ENCODE measurements at regions not wholly inside any gene's neighbourhood (a gene's known extent, or its start where the extent isn't known, plus 50 kb on each side); places are given as distances from the start of the nearest gene placed in this dataset.

DNA sequence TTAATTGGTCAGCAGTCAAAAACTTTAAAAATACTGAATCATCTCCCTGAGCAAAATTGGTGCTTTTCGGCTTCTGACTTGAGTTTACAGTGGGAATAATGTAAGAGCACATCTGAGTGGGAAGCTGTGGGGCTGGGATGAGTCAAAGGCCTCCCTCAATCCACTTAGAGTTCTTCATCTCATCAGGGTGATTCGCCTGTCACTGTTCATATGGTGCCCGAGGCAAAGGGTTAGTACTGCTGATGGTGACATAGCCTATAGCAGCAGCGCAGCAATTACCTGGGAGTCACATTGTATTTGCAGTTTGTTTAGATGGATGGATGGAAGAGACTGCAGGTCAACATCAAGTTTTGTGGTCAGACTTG lies 113.8 kb upstream of the ZNF608 start:
- TF ChIP-seq EP300 (IDR thresholded peaks at IDR 0.05) (no peak), POLR2A (IDR thresholded peaks at IDR 0.05) (no peak), POLR2AphosphoS5 (IDR thresholded peaks at IDR 0.05) (no peak)
- TF ChIP-seq, protein P1, sequence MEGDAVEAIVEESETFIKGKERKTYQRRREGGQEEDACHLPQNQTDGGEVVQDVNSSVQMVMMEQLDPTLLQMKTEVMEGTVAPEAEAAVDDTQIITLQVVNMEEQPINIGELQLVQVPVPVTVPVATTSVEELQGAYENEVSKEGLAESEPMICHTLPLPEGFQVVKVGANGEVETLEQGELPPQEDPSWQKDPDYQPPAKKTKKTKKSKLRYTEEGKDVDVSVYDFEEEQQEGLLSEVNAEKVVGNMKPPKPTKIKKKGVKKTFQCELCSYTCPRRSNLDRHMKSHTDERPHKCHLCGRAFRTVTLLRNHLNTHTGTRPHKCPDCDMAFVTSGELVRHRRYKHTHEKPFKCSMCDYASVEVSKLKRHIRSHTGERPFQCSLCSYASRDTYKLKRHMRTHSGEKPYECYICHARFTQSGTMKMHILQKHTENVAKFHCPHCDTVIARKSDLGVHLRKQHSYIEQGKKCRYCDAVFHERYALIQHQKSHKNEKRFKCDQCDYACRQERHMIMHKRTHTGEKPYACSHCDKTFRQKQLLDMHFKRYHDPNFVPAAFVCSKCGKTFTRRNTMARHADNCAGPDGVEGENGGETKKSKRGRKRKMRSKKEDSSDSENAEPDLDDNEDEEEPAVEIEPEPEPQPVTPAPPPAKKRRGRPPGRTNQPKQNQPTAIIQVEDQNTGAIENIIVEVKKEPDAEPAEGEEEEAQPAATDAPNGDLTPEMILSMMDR (IDR thresholded peaks at IDR 0.05), result no peak
- Histone ChIP-seq H3K4me1 (peaks cover 0 to 3% (median under 1%) of the 10 kb centered on the region in 4 donors), H3K27me3 (no peaks in the 10 kb centered on the region), H3K9me3 (no peaks in the 10 kb centered on the region), H3K27ac (no peak overlapping the region), H3K36me3 (no peaks in the 10 kb centered on the region), H3K4me3 (no peak overlapping the region)
- WGBS, 2 donors, result 91 to 96% methylated on average over 4 of the region's 4 CpGs
- no peak for DNase-seq
- intact Hi-C loops (cut with DNase I), result no loop called here

DNA sequence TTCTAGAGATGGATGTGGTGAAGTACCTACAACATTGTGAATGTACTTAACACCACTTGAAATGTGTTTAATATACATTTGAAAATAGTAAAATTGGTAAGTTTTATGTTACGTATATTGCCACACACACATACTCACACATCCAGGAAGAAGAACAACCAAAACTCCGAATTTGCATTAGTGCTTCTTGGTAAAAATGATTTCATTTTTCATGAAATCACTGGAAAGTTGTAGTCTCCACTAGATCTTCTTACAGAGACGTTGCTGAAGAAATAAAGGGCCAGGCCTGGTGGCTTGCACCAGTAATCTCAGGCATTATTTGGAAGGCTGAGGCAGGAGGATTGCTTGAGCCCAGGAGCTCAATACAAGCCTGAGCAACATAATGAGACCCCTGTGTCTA lies 118.6 kb upstream of the ZNF608 start:
- 97 to 98% methylated on average over 3 of the region's 3 CpGs for WGBS, 2 donors
- H3K9me3 ChIP-seq, result no peaks in the 10 kb centered on the region
- no peak for DNase-seq
- no peaks in the 10 kb centered on the region for H3K27me3 ChIP-seq
- H3K36me3 ChIP-seq, result no peaks in the 10 kb centered on the region
- H3K4me1 ChIP-seq, result peaks cover 0 to 29% (median 17%) of the 10 kb centered on the region in 4 donors
- no peak overlapping the region for H3K4me3 ChIP-seq
- TF ChIP-seq, protein P1 (IDR thresholded peaks at IDR 0.05), result no peak
- TF ChIP-seq POLR2AphosphoS5 (IDR thresholded peaks at IDR 0.05), result no peak
- no peak for TF ChIP-seq POLR2A (IDR thresholded peaks at IDR 0.05)
- TF ChIP-seq EP300 (IDR thresholded peaks at IDR 0.05), result no peak
- no peak overlapping the region for H3K27ac ChIP-seq
- intact Hi-C loops (cut with DNase I), result no loop called here

DNA sequence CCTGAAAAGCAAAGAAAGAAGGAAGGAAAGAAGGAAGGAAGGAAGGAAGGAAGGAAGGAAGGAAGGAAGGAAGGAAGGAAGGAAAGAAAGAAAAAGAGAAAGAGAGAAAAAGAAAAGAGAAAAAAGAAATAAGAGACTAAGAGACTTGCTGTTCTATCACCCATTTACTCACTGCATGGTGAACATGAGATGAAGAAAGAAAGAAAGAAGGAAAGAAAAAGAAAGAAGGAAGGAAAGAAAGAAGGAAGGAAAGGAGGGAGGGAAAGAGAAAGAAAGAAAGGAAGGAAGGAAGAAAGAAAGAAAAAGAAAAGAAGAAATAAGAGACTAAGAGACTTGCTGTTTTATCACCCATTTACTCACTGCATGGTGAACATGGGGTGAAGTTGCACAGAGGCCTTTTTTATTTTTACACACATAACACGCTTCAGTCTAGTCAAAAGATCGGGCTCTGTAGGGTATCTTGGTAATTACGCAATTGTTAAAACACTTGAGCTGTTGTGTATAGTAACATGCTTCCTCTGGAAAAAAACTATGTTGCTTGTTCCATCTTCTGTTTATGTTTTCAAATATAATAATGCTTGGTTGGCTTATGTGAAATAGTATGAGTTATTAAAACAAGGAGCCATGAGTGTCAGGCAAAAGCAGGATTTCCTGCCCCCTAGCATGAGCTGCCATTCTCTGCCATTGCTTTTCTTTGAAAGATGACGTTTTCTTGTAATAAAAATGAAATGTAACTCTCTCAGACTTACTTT lies 119.3 kb upstream of the ZNF608 start:
- TF ChIP-seq POLR2AphosphoS5 (IDR thresholded peaks at IDR 0.05), result peak in 1 of 4 donors; percentile 12
- TF ChIP-seq EP300 (IDR thresholded peaks at IDR 0.05), result no peak
- peak overlapping the region; percentile 0 to 44 (median 19) for H3K27ac ChIP-seq
- DNase-seq, result no peak
- no peaks in the 10 kb centered on the region for H3K27me3 ChIP-seq
- H3K36me3 ChIP-seq, result no peaks in the 10 kb centered on the region
- H3K4me1 ChIP-seq, result peaks cover 0 to 32% (median 22%) of the 10 kb centered on the region in 4 donors
- 56 to 80% methylated on average over 4 of the region's 4 CpGs for WGBS, 2 donors
- H3K9me3 ChIP-seq, result no peaks in the 10 kb centered on the region
- H3K4me3 ChIP-seq, result no peak overlapping the region
- intact Hi-C loops (cut with DNase I), result loop anchor here (2.0 kb wide), 1 partner anchor 619 kb away; no protein-coding TSS in a partner anchor

DNA sequence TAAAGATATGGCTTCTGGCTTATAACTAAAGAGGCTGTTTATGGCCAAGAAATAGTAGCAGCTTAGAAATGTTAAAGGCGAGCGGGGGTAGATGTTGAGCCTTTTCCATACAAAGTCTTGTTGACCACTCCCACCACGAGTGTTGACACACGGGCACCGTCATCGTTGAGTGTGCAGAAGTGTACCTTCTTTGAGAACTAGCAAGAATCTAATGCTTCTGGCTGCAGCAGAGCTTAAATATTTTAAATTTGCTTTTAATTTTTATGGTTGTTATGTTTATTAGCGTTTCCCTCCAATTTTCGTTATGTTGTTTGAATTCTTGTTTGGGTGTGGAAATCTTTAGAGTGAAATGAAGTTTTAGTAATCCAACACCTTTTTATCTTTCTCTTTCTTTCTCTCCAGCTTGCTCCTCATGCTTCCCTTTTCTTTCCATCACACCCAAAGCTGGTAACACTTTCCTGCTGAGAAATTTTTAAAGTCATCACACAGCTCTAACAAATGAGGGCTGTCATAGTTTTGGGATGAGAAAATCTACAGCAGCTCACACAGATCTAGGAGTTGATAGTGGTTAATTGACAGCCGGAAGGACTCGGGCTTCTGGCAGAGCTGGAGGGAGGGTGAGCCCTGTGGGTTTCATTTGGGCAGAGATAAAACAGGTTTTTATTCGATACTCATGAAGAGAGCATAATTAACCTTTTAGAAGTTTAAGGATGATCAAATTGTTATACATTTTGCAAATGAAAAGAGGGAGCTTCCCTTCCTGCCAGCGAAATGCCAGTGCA lies 120.1 kb upstream of the ZNF608 start:
- Histone ChIP-seq H3K36me3 (no peaks in the 10 kb centered on the region), H3K9me3 (no peaks in the 10 kb centered on the region), H3K4me1 (peaks cover 0 to 33% (median 27%) of the 10 kb centered on the region in 4 donors), H3K4me3 (no peak overlapping the region), H3K27me3 (no peaks in the 10 kb centered on the region), H3K27ac (peak overlapping the region; percentile 0 to 44 (median 19))
- no peak for DNase-seq
- TF ChIP-seq, protein P1 (IDR thresholded peaks at IDR 0.05), result no peak
- TF ChIP-seq POLR2AphosphoS5 (IDR thresholded peaks at IDR 0.05) (no peak), EP300 (IDR thresholded peaks at IDR 0.05) (no peak), POLR2A (IDR thresholded peaks at IDR 0.05) (no peak)
- WGBS, 2 donors, result 62 to 75% methylated on average over 12 of the region's 12 CpGs
- intact Hi-C loops (cut with DNase I), result loop anchor here (2.0 kb wide), 1 partner anchor 618 kb away; no protein-coding TSS in a partner anchor

DNA sequence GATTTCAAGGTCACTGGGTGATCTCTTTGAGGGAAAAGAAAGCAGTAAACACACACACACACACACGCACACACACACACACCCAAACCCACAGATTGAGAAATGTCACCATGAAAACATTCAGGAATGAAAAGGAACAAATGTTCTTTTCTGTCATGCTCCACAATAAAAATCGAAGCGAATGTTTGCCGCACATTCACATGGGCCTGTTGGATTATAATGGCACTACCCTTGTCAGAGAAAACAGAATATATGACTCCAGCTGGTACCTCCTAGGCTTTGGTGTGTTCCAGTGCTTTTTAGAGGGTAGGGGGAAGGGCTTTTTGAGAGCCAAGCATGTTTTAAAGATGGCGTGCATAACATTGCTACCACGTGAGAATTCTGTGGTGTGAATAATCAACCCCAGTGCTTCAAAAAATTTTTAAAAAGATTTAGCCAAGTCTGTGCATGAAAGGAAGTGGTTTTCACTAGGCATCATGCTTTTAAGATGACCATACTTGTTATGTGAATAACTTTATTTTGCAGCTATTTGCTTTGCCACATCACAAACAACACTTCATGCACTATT lies 120.8 kb upstream of the ZNF608 start:
- Histone ChIP-seq H3K4me1 (peaks cover 0 to 33% (median 29%) of the 10 kb centered on the region in 4 donors), H3K27ac (peak overlapping the region in 1 of 4 donors; percentile 44), H3K27me3 (no peaks in the 10 kb centered on the region), H3K9me3 (no peaks in the 10 kb centered on the region), H3K36me3 (no peaks in the 10 kb centered on the region), H3K4me3 (no peak overlapping the region)
- no peak for TF ChIP-seq POLR2A (IDR thresholded peaks at IDR 0.05)
- TF ChIP-seq EP300 (IDR thresholded peaks at IDR 0.05), result no peak
- TF ChIP-seq POLR2AphosphoS5 (IDR thresholded peaks at IDR 0.05), result no peak
- TF ChIP-seq, protein P1 (IDR thresholded peaks at IDR 0.05), result no peak
- DNase-seq, result no peak
- WGBS, 2 donors, result 72 to 86% methylated on average over 6 of the region's 6 CpGs
- intact Hi-C loops (cut with DNase I), result loop anchor here (2.0 kb wide), 1 partner anchor 618 kb away; no protein-coding TSS in a partner anchor

Data from sigmoid colon (tissue), 6 donors.